GM10248 (cell line): ENCODE measurements at regions not wholly inside any gene's neighbourhood (a gene's known extent, or its start where the extent isn't known, plus 50 kb on each side); places are given as distances from the start of the nearest gene placed in this dataset.
"Not testable (repeated sequence)": the region's sequence is repeated elsewhere in the genome, so short reads cannot be mapped to it uniquely, and the experiment has no call there.

Experiments
- CTCF ChIA-PET: fragments of 300-600 bp; sonication (Branson Sonifier 250); formaldehyde crosslinking; extraction: SDS; loops from one replicate; lab custom pipeline; 2021; ENCODE audit warnings: antibody characterized with exemption; lab: Yijun Ruan, JAX
- POLR2A ChIA-PET: fragments of 350-650 bp; sonication (Branson Sonifier 250); formaldehyde crosslinking; extraction: SDS; loops from one replicate; lab custom pipeline; 2020; ENCODE audit warnings: antibody characterized with exemption; lab: Yijun Ruan, JAX
- DNase-seq: peaks from one replicate; pipeline ENCODE4 v3.0.0; 2012; ENCODE audit errors: extremely low spot score
- TF ChIP-seq, protein P1 (sequence below): IDR thresholded peaks from 2 replicates; pipeline ENCODE4 v1.5.1; 2012; ENCODE audit warnings: mild to moderate bottlenecking, low read depth; ENCODE audit errors: extremely low read depth, missing control alignments, control extremely low read depth

DNA sequence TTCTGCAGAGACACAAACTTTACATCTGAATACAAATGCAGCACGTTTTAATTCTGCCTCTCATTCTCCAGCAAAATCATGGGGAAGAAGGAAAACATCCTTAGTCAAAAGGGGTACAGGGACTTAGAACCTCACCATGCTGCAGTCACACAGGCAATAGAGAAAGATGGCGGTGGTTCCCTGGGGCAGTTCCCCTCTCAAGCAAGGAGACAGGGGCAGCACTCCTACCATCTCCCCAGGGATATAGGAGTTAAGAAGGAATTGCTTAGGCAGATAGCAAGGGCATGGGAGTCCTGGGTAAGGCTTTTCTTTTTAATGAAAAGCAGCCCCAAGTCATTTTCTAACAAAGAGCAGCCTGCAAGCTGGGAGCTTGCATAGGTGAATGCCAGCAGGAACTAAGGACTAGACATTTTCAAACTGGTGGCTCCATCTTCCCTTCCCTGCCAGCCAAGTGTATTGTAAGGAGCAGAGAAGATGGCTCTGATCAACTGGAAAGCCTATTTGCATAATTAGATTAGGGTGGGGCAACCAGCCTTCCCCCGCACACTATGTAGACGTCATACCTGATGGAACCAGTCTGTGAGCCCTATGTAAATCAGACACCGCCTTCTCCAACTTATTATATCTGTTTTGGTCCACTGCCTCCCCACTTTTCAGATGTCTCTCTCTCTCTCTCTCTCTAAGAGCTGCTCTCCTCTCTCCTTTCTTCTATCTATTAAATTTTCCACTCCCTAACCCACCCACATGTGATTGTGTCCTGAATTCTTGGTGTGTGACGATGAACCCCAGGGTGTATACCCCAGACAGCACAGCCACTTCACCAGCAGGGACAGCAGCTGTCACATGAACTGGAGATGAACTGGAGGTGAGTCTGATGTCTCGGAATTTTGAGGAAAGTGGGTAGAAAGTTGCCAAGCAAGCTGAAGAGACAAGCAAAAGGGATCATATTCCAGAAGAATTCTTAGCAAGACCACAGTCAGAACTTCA is 514.5 kb downstream of the IRS2 start:
- DNase-seq = no peak
- ChIA-PET CTCF (interaction anchor here (1.0 kb wide), 1 partner anchor 30 kb away, joined by 3 read pairs; no protein-coding TSS in a partner anchor), POLR2A (no interaction called here)
- TF ChIP-seq, protein P1, sequence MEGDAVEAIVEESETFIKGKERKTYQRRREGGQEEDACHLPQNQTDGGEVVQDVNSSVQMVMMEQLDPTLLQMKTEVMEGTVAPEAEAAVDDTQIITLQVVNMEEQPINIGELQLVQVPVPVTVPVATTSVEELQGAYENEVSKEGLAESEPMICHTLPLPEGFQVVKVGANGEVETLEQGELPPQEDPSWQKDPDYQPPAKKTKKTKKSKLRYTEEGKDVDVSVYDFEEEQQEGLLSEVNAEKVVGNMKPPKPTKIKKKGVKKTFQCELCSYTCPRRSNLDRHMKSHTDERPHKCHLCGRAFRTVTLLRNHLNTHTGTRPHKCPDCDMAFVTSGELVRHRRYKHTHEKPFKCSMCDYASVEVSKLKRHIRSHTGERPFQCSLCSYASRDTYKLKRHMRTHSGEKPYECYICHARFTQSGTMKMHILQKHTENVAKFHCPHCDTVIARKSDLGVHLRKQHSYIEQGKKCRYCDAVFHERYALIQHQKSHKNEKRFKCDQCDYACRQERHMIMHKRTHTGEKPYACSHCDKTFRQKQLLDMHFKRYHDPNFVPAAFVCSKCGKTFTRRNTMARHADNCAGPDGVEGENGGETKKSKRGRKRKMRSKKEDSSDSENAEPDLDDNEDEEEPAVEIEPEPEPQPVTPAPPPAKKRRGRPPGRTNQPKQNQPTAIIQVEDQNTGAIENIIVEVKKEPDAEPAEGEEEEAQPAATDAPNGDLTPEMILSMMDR = no peak

DNA sequence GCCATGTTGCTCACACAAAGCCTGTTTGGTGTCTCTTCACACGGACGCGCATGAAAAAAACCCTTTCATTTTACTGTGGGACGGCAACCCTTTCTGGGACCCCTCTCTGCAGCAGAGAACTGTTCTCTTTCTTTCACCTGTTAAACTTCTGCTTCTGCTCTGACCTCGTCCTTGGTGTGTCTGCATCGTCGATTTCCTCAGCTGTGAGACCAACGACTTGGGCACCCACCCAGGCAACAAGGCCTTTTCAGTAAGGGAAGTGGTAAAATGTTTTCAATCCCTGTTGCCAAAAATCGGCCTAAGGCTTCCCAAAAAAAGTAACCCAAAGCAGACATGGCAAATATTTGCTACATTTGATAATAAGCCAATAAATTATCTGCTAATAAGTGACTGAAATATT is 515.3 kb downstream of the IRS2 start:
- ChIA-PET CTCF (no interaction called here), POLR2A (no interaction called here)
- DNase-seq = no peak
- TF ChIP-seq, protein P1 = no peak

DNA sequence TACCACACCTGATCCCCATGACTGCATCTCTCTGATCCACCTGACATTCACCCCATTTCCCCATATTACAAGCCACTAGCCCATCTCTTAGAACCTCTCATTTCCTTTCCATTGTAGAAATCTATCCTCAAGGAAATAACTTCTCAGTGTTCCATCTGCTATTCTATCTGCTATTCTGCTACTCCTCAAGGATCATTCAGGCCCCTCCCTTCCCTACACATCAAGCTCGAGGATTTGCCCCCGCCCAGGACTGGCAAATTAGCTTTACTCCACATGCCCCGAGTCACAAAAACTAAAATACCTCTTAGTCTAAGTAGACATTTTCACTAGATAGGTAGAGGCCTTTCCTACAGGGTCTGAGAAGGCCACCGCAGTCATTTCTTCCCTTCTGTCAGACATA is 517.0 kb downstream of the IRS2 start:
- DNase-seq, CTCF ChIA-PET, POLR2A ChIA-PET: not testable (repeated sequence)

DNA sequence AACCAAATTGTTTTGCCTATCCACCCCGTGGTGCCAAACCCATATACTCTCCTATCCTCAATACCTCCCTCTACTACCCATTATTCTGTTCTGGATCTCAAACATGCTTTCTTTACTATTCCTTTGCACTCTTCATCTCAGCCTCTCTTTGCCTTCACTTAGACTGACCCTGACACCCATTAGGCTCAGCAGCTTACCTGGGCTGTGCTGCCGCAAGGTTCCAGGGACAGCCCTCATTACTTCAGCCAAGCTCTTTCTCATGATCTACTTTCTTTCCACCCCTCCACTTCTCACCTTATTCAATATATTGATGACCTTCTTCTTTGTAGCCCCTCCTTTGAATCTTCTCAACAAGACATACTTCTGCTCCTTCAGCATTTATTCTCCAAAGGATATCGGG is 517.9 kb downstream of the IRS2 start:
- CTCF ChIA-PET, POLR2A ChIA-PET, DNase-seq: not testable (repeated sequence)

DNA sequence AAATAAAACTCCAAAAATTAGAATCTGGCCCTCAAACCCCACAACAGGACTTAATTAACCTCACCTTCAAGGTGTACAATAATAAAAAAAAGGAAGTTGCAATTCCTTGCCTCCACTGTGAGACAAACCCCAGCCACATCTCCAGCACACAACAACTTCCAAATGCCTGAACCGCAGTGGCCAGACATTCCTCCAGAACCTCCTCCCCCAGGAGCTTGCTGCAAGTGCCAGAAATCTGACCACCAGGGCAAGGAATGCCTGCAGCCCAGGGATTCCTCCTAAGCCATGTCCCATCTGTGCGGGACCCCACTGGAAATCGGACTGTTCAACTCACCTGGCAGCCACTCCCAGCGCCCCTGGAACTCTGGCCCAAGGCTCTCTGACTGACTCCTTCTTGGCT is 519.0 kb downstream of the IRS2 start:
- POLR2A ChIA-PET, CTCF ChIA-PET, DNase-seq: not testable (repeated sequence)

DNA sequence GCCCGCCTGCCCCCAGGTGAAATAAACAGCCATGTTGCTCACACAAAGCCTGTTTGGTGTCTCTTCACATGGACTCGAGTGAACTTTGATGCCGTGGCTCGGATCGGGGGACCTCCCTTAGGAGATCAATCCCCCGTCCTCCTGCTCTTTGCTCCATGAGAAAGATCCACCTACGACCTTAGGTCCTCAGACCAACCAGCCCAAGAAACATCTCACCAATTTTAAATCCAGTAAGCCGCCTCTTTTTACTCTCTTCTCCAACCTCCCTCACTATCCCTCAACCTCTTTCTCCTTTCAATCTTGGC is 521.0 kb downstream of the IRS2 start:
- DNase-seq, POLR2A ChIA-PET, CTCF ChIA-PET: not testable (repeated sequence)

DNA sequence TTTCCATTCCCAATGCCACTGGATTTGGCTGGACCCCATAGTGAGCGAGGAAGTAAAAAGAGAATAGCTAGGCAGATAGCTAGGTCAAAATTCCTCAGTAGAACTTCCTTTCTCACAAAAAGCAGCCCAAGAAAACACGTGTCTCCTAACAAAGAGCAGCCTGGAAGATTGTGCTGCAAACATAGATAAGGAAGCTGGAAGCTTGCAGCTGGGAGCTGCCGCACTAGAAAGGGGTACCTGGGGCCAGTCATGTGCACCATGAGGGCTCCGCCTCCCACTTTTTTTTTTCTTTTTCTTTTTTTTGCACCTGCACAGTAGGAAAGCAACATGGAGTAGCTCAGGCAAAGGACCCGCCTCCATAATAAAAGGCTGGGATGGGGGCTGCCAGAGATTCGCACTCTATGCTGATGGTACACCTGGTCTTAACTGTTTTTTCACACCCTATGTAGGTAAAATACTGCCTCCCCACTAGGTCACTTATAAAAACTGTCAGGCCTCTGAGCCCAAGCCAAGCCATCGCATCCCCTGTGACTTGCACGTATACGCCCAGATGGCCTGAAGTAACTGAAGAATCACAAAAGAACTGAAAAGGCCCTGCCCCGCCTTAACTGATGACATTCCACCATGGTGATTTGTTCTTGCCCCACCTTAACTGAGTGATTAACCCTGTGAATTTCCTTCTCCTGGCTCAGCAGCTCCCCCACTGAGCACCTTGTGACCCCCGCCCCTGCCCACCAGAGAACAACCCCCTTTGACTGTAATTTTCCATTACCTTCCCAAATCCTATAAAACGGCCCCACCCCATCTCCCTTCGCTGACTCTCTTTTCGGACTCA is 521.6 kb downstream of the IRS2 start:
- CTCF ChIA-PET = interaction anchor here (1.2 kb wide), 1 partner anchor 11 kb away, joined by 3 read pairs; no protein-coding TSS in a partner anchor
- POLR2A ChIA-PET, DNase-seq: not testable (repeated sequence)

DNA sequence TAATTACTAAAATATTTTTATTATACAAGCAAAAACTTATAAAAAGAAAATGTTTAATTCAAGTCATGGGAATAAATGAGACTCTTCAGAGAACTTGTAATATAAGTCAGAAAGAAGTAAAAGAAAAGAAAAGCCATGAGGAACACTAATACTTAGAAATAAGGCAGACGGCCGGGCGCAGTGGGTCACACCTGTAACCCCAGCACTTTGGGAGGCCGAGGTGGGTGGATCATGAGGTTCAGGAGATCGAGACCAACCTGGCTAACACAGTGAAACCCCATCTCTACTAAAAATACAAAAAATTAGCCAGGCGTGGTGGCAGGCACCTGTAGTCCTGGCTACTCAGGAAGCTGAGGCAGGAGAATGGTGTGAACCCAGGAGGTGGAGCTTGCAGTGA is 528.6 kb downstream of the IRS2 start:
- CTCF ChIA-PET, DNase-seq, POLR2A ChIA-PET: not testable (repeated sequence)
